Endodermal cell (in vitro differentiated cells): ENCODE measurements at regions not wholly inside any gene's neighbourhood (a gene's known extent, or its start where the extent isn't known, plus 50 kb on each side); places are given as distances from the start of the nearest gene placed in this dataset.

Experiments
- DNase-seq: peaks from one replicate; pipeline ENCODE4 v3.0.0-alpha.2; 2017
- H3K27ac ChIP-seq: 2 replicates; pipeline ENCODE4 v1.5.1; 2013; ENCODE audit warnings: mild to moderate bottlenecking, low read depth, low read length, moderate library complexity
- H3K27me3 ChIP-seq: 2 replicates; pipeline ENCODE4 v1.6.1; 2013; ENCODE audit warnings: mild to moderate bottlenecking, low read length, moderate library complexity; ENCODE audit not compliant: insufficient read depth, control insufficient read depth, poor library complexity, severe bottlenecking
- H3K36me3 ChIP-seq: 2 replicates; pipeline ENCODE4 v1.7.0; 2013; ENCODE audit warnings: mild to moderate bottlenecking, low read length, moderate library complexity; ENCODE audit not compliant: control insufficient read depth, insufficient read depth
- H3K4me1 ChIP-seq: one replicate; pipeline ENCODE4 v1.7.0; 2013; ENCODE audit warnings: low read length; ENCODE audit not compliant: control insufficient read depth, insufficient read depth
- H3K4me3 ChIP-seq: 2 replicates; pipeline ENCODE4 v1.5.1; 2013; ENCODE audit warnings: mild to moderate bottlenecking, low read length, moderate library complexity
- H3K9ac ChIP-seq: 2 replicates; pipeline ENCODE4 v1.6.1; 2013; ENCODE audit warnings: mild to moderate bottlenecking, low read length, moderate library complexity; ENCODE audit not compliant: poor library complexity, severe bottlenecking; ENCODE audit errors: extremely low read depth
- H3K9me3 ChIP-seq: 2 replicates; pipeline ENCODE4 v1.6.1; 2013; ENCODE audit warnings: mild to moderate bottlenecking, low read length, moderate library complexity; ENCODE audit not compliant: control insufficient read depth
- H3K27ac Mint-ChIP-seq: 2 replicates; pipeline ENCODE4 v1.8.0; 2020; ENCODE audit warnings: mixed read lengths
- H3K27me3 Mint-ChIP-seq: 2 replicates; pipeline ENCODE4 v1.8.0; 2021; ENCODE audit warnings: mild to moderate bottlenecking, mixed read lengths; ENCODE audit not compliant: insufficient read depth
- H3K36me3 Mint-ChIP-seq: 2 replicates; pipeline ENCODE4 v1.8.0; 2020; ENCODE audit warnings: low read depth, mixed read lengths
- H3K4me1 Mint-ChIP-seq: 2 replicates; pipeline ENCODE4 v1.8.0; 2020; ENCODE audit warnings: mixed read lengths
- H3K4me3 Mint-ChIP-seq: 2 replicates; pipeline ENCODE4 v1.8.0; 2020; ENCODE audit warnings: mild to moderate bottlenecking, moderate library complexity, mixed read lengths
- H3K9me3 Mint-ChIP-seq: 2 replicates; pipeline ENCODE4 v1.8.0; 2020; ENCODE audit warnings: mild to moderate bottlenecking, mixed read lengths
- WGBS, 2 experiments: methylation state at CpG; one replicate each; pipeline versions ENCODE4 v1.1.5 to v1.1.7; 2013; ENCODE audit warnings: missing lambda C conversion rate in 2 of 2, mixed read lengths in 1 of 2; ENCODE audit not compliant: insufficient coverage in 1 of 2, insufficient read length in 1 of 2; 5-methylcytosine and 5-hydroxymethylcytosine counted together
- TF ChIP-seq, protein P1 (sequence below): fragments of 200-600 bp; sonication (generic); conservative IDR thresholded peaks from 2 replicates; pipeline ENCODE4 v1.5.0; 2021; ENCODE audit warnings: antibody characterized with exemption, mild to moderate bottlenecking

- H3K9ac ChIP-seq, result no peak overlapping the region
- Mint-ChIP-seq H3K9me3 (no peaks in the 10 kb centered on the region), H3K27ac (no peak overlapping the region), H3K4me1 (no peaks in the 10 kb centered on the region), H3K36me3 (no peaks in the 10 kb centered on the region), H3K27me3 (no peaks in the 10 kb centered on the region), H3K4me3 (no peak overlapping the region)
- no peaks in the 10 kb centered on the region for H3K9me3 ChIP-seq
- no peaks in the 10 kb centered on the region for H3K27me3 ChIP-seq
- no peaks in the 10 kb centered on the region for H3K36me3 ChIP-seq
- 82 to 95% methylated on average over 1 to 3 of the region's 3 CpGs for WGBS, 2 experiments
- H3K4me3 ChIP-seq, result no peak overlapping the region
- TF ChIP-seq, protein P1, sequence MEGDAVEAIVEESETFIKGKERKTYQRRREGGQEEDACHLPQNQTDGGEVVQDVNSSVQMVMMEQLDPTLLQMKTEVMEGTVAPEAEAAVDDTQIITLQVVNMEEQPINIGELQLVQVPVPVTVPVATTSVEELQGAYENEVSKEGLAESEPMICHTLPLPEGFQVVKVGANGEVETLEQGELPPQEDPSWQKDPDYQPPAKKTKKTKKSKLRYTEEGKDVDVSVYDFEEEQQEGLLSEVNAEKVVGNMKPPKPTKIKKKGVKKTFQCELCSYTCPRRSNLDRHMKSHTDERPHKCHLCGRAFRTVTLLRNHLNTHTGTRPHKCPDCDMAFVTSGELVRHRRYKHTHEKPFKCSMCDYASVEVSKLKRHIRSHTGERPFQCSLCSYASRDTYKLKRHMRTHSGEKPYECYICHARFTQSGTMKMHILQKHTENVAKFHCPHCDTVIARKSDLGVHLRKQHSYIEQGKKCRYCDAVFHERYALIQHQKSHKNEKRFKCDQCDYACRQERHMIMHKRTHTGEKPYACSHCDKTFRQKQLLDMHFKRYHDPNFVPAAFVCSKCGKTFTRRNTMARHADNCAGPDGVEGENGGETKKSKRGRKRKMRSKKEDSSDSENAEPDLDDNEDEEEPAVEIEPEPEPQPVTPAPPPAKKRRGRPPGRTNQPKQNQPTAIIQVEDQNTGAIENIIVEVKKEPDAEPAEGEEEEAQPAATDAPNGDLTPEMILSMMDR, result no peak
- DNase-seq, result no peak
- no peaks in the 10 kb centered on the region for H3K4me1 ChIP-seq
- no peak overlapping the region for H3K27ac ChIP-seq
These were observed 744.6 kb upstream of the IGFBP7 start for GRCh38 chr4:57854748-57855147.

DNA sequence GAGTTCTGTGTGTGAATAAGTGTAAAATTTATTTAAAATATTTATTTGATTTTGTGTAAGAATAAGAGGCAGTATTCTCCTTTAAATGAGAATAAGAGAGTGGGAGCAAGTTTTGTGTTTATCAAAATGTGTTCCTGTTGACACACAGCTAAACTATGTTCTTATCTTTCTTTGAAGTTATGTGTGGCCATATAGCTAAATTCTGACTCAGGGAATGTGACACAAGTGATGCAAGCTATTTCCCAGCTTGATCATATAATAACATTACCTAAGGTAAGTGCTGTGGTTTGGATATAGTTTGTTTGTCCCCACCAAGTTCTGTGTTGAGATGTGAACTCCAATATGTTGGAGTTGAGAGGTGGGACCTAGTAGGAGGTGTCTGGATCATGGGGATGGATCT, 740.0 kb upstream of the IGFBP7 start:
- Histone ChIP-seq H3K27ac (no peak overlapping the region), H3K9ac (no peak overlapping the region), H3K27me3 (no peaks in the 10 kb centered on the region), H3K4me1 (no peaks in the 10 kb centered on the region), H3K9me3 (no peaks in the 10 kb centered on the region), H3K4me3 (no peak overlapping the region), H3K36me3 (no peaks in the 10 kb centered on the region)
- DNase-seq, result no peak
- Mint-ChIP-seq H3K27me3 (no peaks in the 10 kb centered on the region), H3K36me3 (no peaks in the 10 kb centered on the region), H3K9me3 (no peaks in the 10 kb centered on the region), H3K4me1 (no peaks in the 10 kb centered on the region), H3K27ac (no peak overlapping the region), H3K4me3 (no peak overlapping the region)
- TF ChIP-seq, protein P1, result no peak

DNA sequence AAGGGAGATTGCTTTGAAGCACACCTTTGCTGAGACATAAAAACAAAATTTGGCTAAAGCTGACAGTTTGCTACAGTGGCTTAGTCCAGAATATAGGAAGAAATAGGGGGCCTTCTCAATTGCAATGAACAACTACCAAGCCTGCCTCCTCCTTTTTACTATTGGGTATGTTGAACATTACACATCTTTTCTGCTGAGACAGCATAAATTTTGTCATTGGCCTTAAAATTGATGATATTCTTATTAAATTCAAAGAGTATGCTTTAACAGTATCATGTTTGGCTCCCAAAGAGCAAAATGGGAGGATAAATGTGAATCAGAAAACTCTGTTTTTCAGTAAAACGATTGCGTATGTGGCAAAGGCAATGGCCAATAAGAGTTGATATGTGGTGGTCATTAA, 721.9 kb upstream of the IGFBP7 start:
- 95% methylated on average over 2 of the region's 2 CpGs; no CpG with 5 or more reads in 1 of the 2 experiments for WGBS, 2 experiments
- Histone ChIP-seq H3K27me3 (no peaks in the 10 kb centered on the region), H3K4me1 (no peaks in the 10 kb centered on the region), H3K27ac (no peak overlapping the region), H3K9ac (no peak overlapping the region), H3K36me3 (no peaks in the 10 kb centered on the region), H3K9me3 (no peaks in the 10 kb centered on the region), H3K4me3 (no peak overlapping the region)
- no peak overlapping the region for H3K27ac Mint-ChIP-seq
- TF ChIP-seq, protein P1, result no peak
- DNase-seq, result no peak
- no peaks in the 10 kb centered on the region for H3K4me1 Mint-ChIP-seq
- H3K36me3 Mint-ChIP-seq, result no peaks in the 10 kb centered on the region
- no peaks in the 10 kb centered on the region for H3K9me3 Mint-ChIP-seq
- H3K27me3 Mint-ChIP-seq, result no peaks in the 10 kb centered on the region
- H3K4me3 Mint-ChIP-seq, result no peak overlapping the region
